ENCODE measurements at regions not wholly inside any gene's neighbourhood (a gene's known extent, or its start where the extent isn't known, plus 50 kb on each side); places are given as distances from the start of the nearest gene placed in this dataset.
"Not testable (repeated sequence)": the region's sequence is repeated elsewhere in the genome, so short reads cannot be mapped to it uniquely, and the experiment has no call there.

DNA sequence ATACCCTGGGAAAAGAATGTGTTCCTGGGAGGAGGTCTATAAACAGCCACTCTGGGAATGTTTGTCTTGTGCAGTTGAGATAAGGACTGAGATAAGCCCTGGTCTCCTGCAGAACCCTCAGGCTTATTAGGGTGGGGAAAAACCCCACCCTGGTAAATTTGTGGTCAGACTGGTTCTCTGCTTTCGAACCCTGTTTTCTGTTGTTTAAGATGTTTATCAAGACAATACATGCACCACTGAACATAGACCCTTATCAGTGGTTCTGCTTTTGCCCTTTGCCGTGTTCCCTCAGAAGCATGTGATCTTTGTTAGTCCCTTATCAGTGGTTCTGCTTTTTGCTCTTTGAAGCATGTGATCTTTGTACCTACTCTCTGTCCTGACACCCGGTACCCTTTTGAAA, 956.0 kb downstream of the GRID1 start:
- DNase-seq = peak; percentile 37

DNA sequence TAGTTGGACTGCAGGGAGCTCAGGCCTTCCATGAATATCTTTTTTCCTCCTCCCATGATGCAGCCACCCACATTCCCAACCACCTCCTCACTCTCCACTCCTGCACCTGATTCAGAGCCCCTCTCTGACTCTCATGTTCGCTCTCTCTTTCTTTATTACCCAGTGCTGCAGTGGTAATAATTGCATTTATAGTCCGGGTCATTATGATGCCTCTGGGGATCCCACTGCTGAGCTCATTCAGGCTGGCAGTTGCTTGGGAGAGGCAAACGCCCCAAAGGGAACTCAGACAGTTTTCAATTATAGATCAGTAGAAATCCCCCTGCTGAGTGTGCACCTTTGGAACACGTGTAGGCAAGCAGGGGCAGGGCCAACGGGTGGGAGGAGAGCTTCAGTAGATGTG, 953.0 kb downstream of the GRID1 start:
- no peak for DNase-seq

DNA sequence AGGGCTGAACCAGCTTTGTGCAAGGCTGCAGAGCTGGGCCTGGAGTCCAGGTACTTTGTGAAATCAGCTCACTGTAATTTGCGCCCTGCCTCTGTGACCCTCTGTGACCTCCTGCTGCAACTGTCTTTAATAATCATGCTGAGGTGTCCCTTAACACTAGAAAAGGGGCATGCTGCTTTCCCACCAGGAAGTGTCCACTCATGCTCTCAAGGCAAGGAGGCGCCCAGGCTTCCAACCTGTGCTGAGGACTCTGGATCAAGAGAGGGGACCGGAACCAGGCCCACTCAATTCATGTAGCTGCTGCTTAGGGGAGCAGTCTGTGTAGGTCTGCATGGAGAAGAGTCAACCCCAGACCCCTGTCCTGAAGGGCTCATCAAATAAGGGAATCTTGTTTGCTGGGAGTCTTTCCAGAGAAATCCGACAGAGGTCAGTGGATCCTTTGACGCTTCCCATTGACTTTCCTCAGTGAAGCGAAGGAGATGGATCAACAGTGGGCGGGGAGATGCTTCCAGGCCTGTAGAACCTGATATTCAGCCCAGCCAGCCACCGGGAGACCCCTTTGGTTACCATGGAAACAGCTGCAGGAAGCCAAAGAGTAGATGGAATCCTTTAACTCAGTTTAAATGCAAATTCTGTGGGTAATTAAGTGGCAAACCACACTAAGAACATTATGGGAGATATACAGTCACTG, 945.9 kb downstream of the GRID1 start:
- no peak for DNase-seq

DNA sequence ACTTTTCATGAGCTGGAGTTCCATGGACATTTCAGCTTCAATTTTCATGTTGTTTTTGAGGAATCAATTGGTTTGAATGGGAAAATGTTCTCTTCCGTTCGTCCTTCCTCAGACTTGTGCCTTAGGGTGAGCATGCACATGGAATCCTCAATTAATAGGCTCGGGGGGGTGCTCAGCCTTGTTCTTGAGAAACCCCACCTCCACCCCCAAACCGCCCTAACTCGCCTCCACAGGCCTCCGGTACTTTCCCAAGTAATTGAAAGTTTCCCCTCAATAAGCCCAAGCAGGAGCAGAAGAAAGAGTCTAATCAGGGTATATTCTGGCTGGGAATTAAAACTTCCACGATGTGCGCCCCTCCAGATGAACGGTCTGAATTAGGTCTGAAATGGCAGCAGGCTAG, 945.2 kb downstream of the GRID1 start:
- DNase-seq = no peak

DNA sequence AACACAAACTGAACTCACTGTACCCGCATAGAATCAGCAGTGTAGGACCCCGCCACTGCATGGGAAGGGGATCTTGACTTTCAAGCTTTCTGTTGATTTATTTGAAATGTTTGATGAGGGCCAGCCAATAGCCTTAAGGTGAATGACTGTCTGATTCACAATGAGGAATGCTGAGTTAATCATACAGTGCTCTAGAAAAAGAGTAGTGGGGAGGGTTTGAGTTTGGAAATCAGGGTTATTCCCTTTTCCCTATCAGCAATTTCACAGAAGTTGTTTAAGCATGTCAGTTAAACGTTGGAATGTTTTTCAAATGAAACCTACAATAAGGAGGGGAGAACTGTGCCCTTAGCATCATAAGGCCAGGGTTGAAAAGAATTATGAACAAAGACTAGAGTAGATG, 937.5 kb downstream of the GRID1 start:
- no peak for DNase-seq

DNA sequence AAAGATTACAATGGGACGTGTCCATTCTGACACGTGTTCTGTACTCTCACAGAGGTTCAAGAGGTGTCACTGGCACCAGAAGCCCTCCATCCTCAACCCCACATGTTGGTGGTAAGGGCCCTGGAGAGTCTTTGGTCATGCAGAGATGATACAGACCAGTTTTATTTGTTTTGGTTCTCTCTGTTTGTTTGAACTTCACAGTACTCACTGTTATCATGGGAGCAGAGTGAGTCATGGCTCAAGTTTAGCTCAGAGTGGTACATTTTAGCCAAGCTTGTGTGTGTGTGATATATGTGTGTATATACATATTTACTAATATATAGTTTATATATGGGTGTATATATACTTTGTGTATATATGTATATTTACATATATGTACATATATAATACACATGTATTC, 935.6 kb downstream of the GRID1 start:
- DNase-seq = no peak

DNA sequence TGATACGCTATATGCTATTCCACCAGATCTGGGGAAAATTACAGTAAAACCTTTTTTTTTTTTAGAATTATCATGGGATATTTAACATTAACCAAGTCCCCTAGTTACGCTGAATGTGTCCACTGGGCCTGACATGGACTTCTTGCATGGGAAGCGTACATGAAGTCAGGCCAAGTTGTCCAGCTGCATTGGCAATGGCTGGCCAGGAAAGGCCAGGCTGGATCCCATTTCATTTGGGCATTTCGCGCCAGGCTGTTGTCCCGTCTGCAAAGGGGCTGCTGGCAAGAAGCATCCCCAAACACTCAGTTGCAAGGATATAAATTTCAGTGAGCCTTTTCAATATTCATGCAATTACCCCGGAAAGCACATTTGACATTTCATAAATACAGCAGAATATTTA, 933.3 kb downstream of the GRID1 start:
- DNase-seq = no peak

DNA sequence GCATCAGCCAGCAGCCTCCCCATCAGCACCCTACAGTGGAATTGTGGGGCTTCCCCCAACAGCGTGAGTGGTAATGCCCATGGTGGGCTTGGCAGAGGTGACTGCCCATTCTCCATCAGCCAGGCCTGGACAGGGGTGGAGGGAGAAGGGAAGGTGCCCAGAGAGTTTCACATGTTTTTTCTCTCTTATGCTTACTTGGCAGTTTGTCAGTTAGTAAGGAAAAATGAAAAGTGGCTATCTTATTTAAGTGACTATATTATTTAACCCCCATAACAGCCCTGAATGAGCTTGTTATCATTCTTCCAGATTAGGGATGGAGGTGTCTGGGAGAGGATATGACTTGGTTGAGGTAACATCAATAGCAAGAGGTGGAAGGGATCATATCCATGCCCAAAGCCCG, 921.7 kb downstream of the GRID1 start:
- no peak for DNase-seq

DNA sequence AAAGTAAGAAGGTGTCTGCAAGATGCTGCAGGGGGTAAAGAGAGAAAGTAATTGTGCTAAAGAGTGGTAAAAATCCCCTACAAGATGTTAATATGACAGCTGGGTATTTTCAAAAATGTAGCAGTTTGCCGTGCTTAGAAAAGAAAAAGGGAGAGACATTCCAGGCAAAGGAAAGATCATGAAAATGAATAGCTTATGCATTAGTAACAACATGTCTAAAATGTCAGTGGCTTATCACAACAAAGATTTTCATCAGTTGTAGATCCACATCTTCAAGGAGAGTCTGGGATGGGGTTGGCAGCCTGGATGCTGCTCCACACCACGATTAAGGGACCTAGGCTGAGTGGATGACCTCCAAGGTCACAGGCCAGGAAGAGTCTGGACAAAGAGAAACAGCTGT, 920.9 kb downstream of the GRID1 start:
- no peak for DNase-seq

DNA sequence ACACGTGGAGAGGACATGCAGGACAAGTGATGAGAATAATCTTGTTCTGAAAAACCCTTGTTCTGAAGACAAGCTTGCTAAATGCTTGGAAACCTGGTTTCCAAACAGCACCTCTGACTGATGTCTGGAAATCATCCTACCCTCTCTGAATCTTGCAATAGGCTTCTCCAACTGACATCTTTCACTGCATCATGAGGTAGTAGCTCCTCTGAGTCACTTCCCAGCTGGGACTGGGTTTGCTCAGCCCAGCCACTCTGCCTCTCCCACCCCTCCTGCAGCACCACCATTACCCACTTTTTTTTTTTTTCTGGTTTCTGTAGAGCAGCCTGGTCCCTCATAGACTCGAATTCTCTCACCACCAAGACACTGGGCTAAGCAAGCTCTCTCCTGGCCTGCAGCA, 919.8 kb downstream of the GRID1 start:
- no peak for DNase-seq

DNA sequence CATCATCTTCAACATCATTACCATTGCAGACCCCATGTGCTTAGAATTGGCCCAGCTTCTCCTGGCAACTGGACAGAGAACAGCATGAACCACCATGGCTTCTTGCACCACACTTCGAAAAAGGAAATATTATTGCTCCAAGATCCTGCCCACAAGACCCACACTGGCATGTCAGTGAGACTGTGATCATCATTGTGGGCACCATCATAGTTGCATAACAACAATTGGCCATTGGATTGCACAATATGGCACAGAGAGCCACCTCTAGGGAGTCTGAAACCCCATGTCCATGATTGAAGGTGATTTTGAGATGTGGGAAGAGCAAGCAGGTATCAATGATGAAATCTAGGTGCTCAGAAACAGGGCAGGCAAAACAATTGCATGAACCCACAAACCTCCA, 918.9 kb downstream of the GRID1 start:
- DNase-seq = no peak

DNA sequence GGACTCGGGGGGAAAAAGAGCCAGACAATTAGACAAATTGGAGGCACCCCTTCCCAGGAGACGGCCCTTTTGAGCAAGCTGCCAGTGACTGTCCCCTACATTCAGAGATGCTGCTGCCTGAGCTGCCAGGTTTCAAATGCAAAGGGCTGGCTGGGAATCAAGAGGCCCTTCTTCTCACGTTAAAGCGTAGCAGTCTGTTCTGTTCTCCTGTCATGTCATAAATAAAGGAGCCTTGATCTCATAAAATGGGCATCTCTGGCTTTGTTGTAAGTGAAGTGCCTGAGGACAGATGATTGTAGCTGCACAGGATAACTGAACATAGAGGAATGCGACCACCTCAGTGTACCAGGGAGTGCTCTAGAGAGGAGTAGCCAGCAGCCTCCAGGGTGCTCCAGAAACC, 917.9 kb downstream of the GRID1 start:
- DNase-seq = no peak

DNA sequence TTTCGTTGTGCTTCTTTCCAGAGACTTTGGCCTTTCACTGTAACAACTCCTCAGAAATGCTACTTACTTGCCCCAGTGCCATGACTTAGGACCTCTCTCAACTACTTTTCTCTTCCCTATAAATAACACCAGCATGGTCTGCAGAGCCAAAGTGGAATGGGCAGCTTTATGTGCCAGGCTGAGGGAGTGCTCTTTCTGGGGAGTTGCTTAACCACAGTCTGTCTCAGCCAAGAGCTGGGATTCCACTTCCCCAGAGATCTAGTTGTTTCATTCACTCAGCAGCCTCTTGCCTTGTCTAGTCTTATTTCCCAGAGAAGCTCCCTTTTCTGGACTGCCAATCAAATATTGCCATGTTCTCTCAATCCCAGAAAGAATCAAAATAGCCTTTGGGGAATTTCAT, 912.2 kb downstream of the GRID1 start:
- no peak for DNase-seq

DNA sequence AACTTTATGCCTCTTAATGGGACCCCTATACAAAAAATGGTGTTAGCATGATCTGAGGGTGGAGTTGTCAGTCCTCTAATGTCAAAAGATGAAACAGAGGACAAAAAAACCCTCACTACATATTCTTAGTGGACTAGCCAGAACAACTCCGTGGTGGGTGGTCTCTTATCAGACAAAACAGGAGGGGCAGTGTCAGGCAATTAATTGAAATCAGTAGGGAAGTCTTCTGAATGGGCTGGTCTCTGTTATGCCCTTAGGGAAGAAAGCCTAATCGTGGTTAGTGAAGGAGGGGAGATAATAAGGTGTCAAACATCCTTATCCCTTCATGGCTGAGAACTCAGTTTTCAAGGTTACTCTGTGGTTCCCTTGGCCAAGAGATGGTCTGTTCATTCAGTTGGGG, 909.4 kb downstream of the GRID1 start:
- DNase-seq = peak; percentile 4

DNA sequence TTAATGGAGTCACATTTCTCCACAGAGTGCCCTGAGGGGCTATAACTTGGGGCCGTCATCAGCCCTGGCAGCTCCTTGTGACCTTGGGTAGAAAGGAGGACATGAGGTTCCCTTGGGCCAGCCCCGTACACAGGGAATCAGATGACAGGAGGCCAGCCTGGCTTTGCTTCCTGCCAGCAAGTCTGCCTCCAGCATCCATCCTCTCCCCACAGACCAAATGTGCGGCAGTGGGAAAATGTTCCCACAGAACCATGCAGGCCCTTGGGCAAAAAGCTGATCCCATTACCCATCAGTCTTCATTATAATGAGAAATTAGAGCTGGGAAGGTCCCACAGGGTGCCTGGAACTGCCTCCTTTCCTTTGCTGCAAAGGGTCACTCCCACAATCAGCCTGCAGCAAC, 908.3 kb downstream of the GRID1 start:
- no peak for DNase-seq

DNA sequence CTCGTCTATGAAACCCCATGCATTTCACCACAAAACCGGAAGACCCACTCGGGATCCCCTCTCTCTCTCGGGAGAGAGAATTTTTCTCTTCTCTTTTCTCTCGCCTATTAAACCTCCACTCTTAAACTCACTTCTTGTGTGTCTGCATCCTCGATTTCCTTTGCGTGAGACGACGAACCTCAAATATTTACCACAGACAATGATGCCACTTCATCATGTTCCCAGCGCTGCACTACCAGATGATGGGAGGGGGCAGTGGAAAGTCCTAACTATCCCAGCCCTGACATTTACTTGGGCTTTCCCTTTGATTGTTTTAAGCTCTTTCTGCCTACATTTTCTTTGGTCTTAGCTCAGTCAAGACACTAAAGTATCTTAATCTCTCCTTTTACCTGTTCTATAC, 906.7 kb downstream of the GRID1 start:
- no peak for DNase-seq

DNA sequence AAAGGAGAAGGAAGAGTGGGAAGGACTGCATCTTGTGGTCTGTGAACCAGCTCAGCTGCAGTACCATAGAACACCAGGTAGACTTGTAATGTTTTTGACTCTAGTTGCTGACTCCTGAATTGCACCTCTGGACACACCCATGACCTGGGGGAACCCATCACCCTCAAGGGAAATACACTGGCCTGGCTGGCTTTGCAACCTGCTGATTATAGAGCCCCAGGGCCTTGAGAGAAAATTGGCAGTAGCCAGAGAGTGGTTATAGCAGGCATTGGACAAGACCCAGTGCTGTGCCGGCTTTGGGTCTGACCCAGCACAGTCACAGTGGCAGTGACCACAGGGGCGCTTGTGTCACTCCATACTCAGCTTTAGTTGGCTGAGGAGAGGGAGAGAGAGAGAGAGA, 902.3 kb downstream of the GRID1 start:
- DNase-seq = no peak

DNA sequence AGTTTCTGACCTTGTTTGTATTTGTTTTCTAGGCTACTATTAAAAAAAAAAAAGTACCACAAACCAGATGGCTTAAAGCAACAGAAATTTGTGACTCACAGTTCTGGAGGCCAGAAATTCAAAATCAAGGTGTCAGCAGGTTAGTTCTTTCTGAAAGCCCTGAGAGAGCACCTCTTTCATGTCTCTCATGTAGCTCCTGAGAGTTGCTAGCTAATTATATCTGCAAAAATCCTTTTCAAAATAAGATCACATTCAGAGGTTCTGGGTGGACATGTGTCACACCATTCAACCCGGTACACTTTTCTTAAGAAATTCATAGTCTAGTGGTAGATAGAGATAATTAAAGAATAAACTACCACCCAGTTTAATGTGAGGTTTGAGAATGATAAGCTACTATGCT, 888.6 kb downstream of the GRID1 start:
- no peak for DNase-seq

DNA sequence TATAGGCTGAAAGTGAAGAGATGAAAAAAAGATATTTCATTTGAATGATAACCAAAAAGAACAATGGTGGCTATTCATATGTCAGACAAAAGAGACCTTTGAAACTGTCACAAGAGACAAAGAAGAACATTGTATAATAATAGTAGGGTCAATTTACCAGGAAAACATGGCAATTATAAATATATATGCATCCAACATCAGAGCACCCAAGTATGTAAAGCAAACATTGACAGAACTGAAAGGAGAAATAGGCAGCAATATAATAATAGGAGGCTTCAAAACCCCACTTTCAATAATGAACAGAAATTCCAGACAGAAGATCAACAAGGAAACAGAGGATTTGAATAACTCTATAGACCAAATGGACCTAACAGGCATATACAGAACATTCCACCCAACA, 876.2 kb downstream of the GRID1 start:
- DNase-seq = no peak

DNA sequence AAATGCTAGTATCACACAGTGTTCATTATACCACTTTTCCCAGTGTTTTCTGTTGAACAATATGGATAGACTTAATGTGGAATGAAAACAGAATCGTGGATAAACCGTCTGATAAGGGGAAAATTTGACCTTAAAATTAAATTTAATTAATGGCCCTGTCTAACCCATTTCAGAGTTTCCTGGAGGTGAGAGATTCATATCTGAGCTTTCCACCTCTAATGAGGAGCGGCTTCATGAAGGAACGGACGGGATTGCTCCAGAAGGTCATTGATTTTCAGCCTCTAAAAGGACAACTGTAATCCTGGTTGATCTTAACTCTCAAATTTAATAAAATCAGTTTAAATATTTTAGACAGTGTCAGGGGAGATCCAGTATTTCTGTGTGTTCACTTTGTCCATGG, 874.9 kb downstream of the GRID1 start:
- DNase-seq = no peak

DNA sequence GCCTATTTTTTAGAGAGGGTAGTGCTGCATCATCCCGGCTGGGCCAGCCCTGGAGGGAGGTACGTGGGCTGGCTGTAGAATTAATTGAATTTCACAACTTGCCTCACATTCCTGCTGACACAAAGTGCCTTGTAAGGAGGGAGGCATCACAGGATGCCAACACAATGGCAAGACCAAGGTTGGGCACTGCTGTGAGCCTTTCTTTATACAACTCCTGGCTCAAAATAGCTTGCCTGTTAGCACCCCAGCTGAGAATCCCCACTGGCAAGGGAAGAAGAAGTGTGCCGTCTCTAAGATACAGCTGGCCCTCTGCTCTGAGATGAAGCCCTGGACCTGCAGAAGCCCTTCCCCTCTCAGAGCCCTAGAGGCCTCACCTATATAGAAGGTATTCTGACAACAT, 873.9 kb downstream of the GRID1 start:
- no peak for DNase-seq

DNA sequence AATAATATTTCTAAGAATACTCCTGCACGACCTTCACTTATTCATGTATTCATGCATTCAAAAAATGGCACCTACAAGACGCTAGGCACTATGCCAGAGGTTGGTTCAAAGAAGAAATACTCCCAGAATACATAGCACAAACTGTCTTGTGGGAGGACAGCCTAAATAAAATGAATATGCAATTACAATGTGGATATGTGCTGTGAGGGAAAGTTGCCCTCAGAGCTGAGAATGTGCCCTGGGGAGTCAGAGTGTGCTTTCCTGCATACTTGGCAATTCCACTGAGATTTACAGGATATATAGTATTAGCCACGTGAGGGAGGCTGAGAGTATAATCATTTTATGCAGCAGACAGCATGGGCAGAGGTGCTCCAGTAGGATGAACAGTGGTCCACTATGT, 872.9 kb downstream of the GRID1 start:
- no peak for DNase-seq

DNA sequence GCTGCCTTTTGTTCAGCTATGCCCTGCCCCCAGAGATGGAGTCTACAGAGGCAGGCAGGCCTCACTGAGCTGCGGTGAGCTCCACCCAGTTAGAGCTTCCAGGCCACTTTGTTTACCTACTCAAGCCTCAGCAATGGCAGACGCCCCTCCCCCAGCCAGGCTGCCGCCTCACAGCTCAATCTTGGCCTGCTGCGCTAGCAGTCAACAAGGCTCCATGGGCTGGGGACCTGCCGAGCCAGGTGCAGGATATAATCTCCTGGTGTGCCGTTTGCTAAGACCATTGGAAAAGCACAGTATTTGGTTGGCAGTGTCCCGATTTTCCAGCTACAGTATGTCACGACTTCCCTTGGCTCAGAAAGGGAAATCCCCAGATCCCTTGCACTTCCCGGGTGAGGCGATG, 862.0 kb downstream of the GRID1 start:
- not testable (repeated sequence) for DNase-seq

DNA sequence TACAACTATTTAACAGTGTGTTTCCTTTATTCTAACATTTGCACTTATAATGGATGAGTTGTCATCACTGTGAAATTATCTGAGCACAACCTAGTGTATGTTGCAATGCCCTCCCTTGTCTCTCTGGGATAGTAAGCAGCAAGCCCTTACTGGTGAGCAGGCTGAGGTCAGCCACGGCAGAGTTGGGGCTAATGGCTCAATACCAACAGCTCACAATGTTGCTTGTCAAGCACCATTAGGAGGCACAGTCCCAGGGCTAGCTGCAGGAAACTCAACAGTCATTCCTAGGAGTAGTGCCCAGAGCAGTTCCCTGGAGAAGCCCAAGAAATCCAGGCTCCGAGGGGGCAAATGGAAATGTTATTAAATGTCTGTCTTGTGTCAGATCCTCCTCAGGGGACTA, 858.4 kb downstream of the GRID1 start:
- DNase-seq = no peak

DNA sequence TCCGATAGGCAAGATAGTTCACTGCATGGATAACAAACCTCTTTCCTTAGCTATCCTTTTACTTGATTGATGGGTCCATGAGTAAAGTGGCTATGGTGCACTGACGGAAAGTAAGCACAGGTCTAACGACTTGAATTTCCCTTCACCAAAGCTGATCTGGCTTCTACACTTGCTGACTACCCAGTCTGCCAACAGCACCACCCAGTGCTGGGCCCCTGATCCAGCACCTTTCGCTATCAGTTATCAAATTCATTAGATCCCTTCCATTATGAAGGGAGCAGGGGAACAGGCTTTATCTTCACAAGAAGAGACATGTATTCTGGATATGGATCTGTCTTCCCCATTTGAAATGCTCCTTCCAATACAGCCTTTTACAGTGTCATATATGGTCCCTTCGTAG, 855.9 kb downstream of the GRID1 start:
- DNase-seq = peak; percentile 12

DNA sequence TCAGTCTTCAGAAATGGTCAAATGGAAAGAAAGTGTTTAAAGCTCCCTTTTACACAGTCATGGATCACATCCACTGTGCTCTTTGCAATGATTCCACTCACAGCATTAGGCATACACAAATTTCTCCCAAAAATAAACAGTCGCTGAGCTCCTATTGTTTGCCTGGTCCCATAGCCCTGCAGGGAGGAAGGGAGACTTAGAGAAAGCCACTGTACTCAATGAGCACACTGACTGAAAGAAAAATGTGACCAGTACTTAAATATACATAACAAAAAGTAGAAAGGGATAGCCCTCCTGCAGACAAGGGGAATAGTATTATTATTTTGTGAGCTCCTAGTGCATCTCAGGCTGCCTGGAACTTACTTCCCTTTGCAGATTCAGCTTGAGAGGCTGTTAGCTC, 853.2 kb downstream of the GRID1 start:
- DNase-seq = no peak

Data from OCI-M1 (cell line).